ENCODE measurements at regions not wholly inside any gene's neighbourhood (a gene's known extent, or its start where the extent isn't known, plus 50 kb on each side); places are given as distances from the start of the nearest gene placed in this dataset.

DNA sequence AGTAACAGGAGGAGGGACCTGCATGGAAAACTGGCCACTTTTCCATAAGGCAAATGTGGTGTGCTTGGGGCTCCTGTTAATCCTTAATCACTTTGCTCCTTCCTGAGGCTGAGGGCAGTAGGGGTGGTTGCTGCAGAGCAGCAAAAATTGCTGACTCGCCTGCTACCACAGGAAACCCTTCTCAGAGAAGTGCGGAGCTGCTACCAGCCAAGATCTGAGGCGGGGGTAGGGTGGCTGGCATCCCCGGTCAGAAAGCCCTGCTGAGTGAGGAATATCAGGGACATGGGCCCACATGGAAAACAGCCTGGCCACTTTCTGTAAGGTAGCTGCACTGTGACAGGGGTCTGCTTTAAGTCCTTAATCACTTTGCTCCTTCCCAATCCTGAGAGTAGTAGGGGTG is 192.4 kb upstream of the GHR start:
- TF ChIP-seq, protein P1, sequence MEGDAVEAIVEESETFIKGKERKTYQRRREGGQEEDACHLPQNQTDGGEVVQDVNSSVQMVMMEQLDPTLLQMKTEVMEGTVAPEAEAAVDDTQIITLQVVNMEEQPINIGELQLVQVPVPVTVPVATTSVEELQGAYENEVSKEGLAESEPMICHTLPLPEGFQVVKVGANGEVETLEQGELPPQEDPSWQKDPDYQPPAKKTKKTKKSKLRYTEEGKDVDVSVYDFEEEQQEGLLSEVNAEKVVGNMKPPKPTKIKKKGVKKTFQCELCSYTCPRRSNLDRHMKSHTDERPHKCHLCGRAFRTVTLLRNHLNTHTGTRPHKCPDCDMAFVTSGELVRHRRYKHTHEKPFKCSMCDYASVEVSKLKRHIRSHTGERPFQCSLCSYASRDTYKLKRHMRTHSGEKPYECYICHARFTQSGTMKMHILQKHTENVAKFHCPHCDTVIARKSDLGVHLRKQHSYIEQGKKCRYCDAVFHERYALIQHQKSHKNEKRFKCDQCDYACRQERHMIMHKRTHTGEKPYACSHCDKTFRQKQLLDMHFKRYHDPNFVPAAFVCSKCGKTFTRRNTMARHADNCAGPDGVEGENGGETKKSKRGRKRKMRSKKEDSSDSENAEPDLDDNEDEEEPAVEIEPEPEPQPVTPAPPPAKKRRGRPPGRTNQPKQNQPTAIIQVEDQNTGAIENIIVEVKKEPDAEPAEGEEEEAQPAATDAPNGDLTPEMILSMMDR (IDR thresholded peaks at IDR 0.05): no peak
- no peak for TF ChIP-seq POLR2A (IDR thresholded peaks at IDR 0.05)
